HepG2 (cell line): ENCODE measurements at regions not wholly inside any gene's neighbourhood (a gene's known extent, or its start where the extent isn't known, plus 50 kb on each side); places are given as distances from the start of the nearest gene placed in this dataset.

Experiments used
- ATAC-seq: fragments of 200-7000 bp; cut with Tn5 transposase; 3 replicates; pipeline ENCODE4 v1.9.1; 2020; ENCODE audit warnings: mild to moderate bottlenecking, moderate library complexity
- BruUV-seq: library from RNA; stranded (reverse); fragments of 400-500 nt; replicated peaks from 2 replicates; lab custom pipeline; 2021; lab: Mats Ljungman, UMichigan
- CTCF ChIA-PET: fragments of 300-600 bp; formaldehyde crosslinking; extraction: SDS; loops from one replicate; lab custom pipeline; 2021; ENCODE audit warnings: low total read pairs, inconsistent platforms, low intra/inter-chr PET ratio; lab: Yijun Ruan, JAX
- POLR2A ChIA-PET: fragments of 350-600 bp; sonication (Branson Sonifier 250); formaldehyde crosslinking; loops from one replicate; lab custom pipeline; 2020; ENCODE audit warnings: antibody characterized with exemption, inconsistent platforms; lab: Yijun Ruan, JAX
- DNase-seq: peaks from one replicate; pipeline ENCODE4 v3.0.0-alpha.2; 2015; ENCODE audit warnings: low spot score
- FAIRE-seq: peaks from 3 replicates; lab custom pipeline; 2011; peaks lifted over from hg19 to GRCh38; lab: Jason Lieb, UNC
- H2AFZ ChIP-seq: one replicate; pipeline ENCODE4 v1.6.1; 2011; ENCODE audit warnings: low read length, inconsistent platforms
- H3K27ac ChIP-seq: fragments of 300-600 bp; 3 replicates; pipeline ENCODE4 v1.8.0; 2011; ENCODE audit warnings: mixed run types, mild to moderate bottlenecking, mixed read lengths, low read length, inconsistent platforms; ENCODE audit not compliant: insufficient read depth; ENCODE audit errors: extremely low read length
- H3K27me3 ChIP-seq, 2 experiments: fragments of 200-600 bp in 1 of 2; 2 replicates in 1 of 2; 3 replicates in 1 of 2; pipeline versions ENCODE4 v1.6.0 to v1.8.0; 2011; ENCODE audit warnings: low read length in 2 of 2, mild to moderate bottlenecking in 2 of 2, moderate library complexity in 2 of 2, inconsistent platforms in 1 of 2; ENCODE audit not compliant: insufficient read depth in 2 of 2, control insufficient read depth in 1 of 2
- H3K36me3 ChIP-seq, 2 experiments: fragments of 200-600 bp in 1 of 2; replicated peaks in 1 of 2; 2 replicates in 1 of 2; 3 replicates in 1 of 2; pipeline versions ENCODE4 v1.5.1 to v1.8.0; 2011; ENCODE audit warnings: low read length in 2 of 2, inconsistent platforms in 1 of 2; ENCODE audit not compliant: insufficient read depth in 2 of 2, control insufficient read depth in 1 of 2
- H3K4me1 ChIP-seq: 2 replicates; pipeline ENCODE4 v1.5.1; 2012; ENCODE audit warnings: low read length, inconsistent platforms; ENCODE audit not compliant: insufficient read depth
- H3K4me2 ChIP-seq: 2 replicates; pipeline ENCODE4 v1.6.0; 2011; ENCODE audit warnings: low read depth, low read length, inconsistent platforms
- H3K4me3 ChIP-seq, 3 experiments: fragments of 200-600 bp in 1 of 3; sonication (generic), shearing (Covaris generic) in 1 of 3; replicated peaks in 1 of 3; 2 replicates each; pipeline ENCODE4 v1.5.1; 2011 to 2016; ENCODE audit warnings: low read length in 3 of 3, inconsistent platforms in 2 of 3, low read depth in 2 of 3, mild to moderate bottlenecking in 2 of 3, control low read depth in 1 of 3, mixed read lengths in 1 of 3; ENCODE audit not compliant: insufficient read depth in 1 of 3
- H3K79me2 ChIP-seq: one replicate; pipeline ENCODE4 v1.6.1; 2011; ENCODE audit warnings: low read length, inconsistent platforms; ENCODE audit not compliant: insufficient read depth
- H3K9ac ChIP-seq: 2 replicates; pipeline ENCODE4 v1.6.0; 2011; ENCODE audit warnings: mild to moderate bottlenecking, low read depth, low read length, inconsistent platforms; ENCODE audit not compliant: insufficient read depth
- H3K9me3 ChIP-seq: 2 replicates; pipeline ENCODE4 v1.5.1; 2012; ENCODE audit warnings: mild to moderate bottlenecking, low read length
- H4K20me1 ChIP-seq: 2 replicates; pipeline ENCODE4 v1.6.0; 2011; ENCODE audit warnings: inconsistent platforms, mild to moderate bottlenecking, low read length, moderate library complexity; ENCODE audit not compliant: insufficient read depth
- CBX2 ChIP-seq, 2 experiments: fragments of 200-600 bp in 1 of 2; sonication (generic); formaldehyde crosslinking in 1 of 2; IDR thresholded peaks; 2 replicates each; pipeline versions ENCODE4 v1.7.0 to v1.8.1; 2018 to 2022; ENCODE audit warnings: low read depth in 2 of 2, low read length in 1 of 2, mild to moderate bottlenecking in 1 of 2, missing genetic modification reagents in 1 of 2
- DRAP1 ChIP-seq: IDR thresholded peaks from 2 replicates; pipeline ENCODE4 v1.6.1; 2016; ENCODE audit warnings: missing genetic modification reagents, missing compliant biosample characterization
- PBX2 ChIP-seq: IDR thresholded peaks from 2 replicates; pipeline ENCODE4 v1.6.1; 2016; ENCODE audit warnings: control low read depth
- PCBP1 ChIP-seq: fragments of 200-400 bp; formaldehyde crosslinking; IDR thresholded peaks from 2 replicates; pipeline ENCODE4 v1.6.1; 2017; ENCODE audit warnings: mild to moderate bottlenecking, low read depth, low read length, borderline replicate concordance
- RAD51 ChIP-seq: fragments of 450-650 bp; IDR thresholded peaks from 2 replicates; pipeline ENCODE4 v1.6.1; 2016; ENCODE audit warnings: borderline replicate concordance
- SIX4 ChIP-seq: sonication (generic); formaldehyde crosslinking; IDR thresholded peaks from 2 replicates; pipeline ENCODE4 v1.4.0; 2020; ENCODE audit warnings: missing genetic modification reagents
- ZBTB46 ChIP-seq: sonication (generic); formaldehyde crosslinking; IDR thresholded peaks from 2 replicates; pipeline ENCODE4 v1.4.0; 2020; ENCODE audit warnings: mild to moderate bottlenecking, missing genetic modification reagents, borderline replicate concordance
- ZMYM2 ChIP-seq: sonication (generic); formaldehyde crosslinking; IDR thresholded peaks from 2 replicates; pipeline ENCODE4 v1.8.0; 2022; ENCODE audit warnings: mild to moderate bottlenecking, missing genetic modification reagents
- ZNF639 ChIP-seq: conservative IDR thresholded peaks from 2 replicates; pipeline ENCODE4 v1.6.1; 2018; ENCODE audit warnings: missing genetic modification reagents
- in situ Hi-C: cut with HindIII; loops from 2 replicates; pipeline ENCODE4 v1.10.0; 2017; ENCODE audit warnings: low pct_unique_long_range_greater_than_20kb; ENCODE audit not compliant: extremely low pct_ligation_motif_present
- intact Hi-C: fragments of 100-400 bp; cut with micrococcal nuclease; formaldehyde crosslinking; loops from one replicate; pipeline ENCODE4 v1.10.0; 2022; ENCODE audit not compliant: unreplicated experiment
- TF ChIP-seq, protein P1 (sequence below): sonication (generic); formaldehyde crosslinking; IDR thresholded peaks from 2 replicates; pipeline ENCODE4 v1.4.0; 2020; ENCODE audit warnings: missing genetic modification reagents

DNA sequence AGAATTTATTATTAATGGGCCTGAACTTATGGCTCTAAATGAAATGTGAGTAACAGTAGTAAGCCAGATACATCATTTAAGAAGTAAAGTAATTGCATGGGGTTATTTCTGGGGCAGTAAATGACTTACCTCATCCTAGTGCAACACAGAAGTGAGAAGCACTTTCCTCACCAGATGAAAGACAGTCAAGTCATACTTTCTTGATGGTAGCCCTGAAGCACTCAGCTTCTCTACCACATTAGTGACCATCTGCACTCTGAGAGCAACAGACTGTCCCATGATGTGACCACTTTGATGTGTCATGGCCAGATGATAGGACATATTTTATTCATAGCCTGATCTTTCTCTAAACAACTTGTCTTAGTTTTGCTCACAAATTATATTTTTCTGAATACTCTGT lies 369.5 kb upstream of the PHF14 start:
- Histone ChIP-seq H3K79me2 (no peaks in the 10 kb centered on the region), H3K27ac (no peak overlapping the region), H3K4me2 (no peak overlapping the region), H3K4me3 (no peak overlapping the region), H3K9ac (no peak overlapping the region), H2AFZ (no peak overlapping the region), H3K4me1 (no peaks in the 10 kb centered on the region), H3K27me3 (no peaks in the 10 kb centered on the region; a peak in 1 of 5 replicates), H3K9me3 (no peaks in the 10 kb centered on the region), H3K36me3 (no peaks in the 10 kb centered on the region), H4K20me1 (no peaks in the 10 kb centered on the region)
- ATAC-seq (no peak), FAIRE-seq (no peak), DNase-seq (no peak)
- in situ Hi-C loops = no loop called here
- POLR2A ChIA-PET = no interaction called here
- intact Hi-C loops = no loop called here
- no peak for TF ChIP-seq ZNF639 (CRISPR knock-in tag)
- TF ChIP-seq ZMYM2 (CRISPR knock-in tag) = no peak
- no peak for TF ChIP-seq SIX4 (CRISPR knock-in tag)
- no peak for TF ChIP-seq ZBTB46
- no peak for TF ChIP-seq DRAP1
- TF ChIP-seq RAD51 = no peak
- no peak for TF ChIP-seq PCBP1
- TF ChIP-seq CBX2 (IDR thresholded peaks at IDR 0.05; ENCODE audit: low read depth, low read length) = no peak
- no peak for TF ChIP-seq CBX2 (CRISPR knock-in tag; IDR thresholded peaks at IDR 0.05; ENCODE audit: low read depth)
- no peak for TF ChIP-seq PBX2 (CRISPR knock-in tag)
- TF ChIP-seq, protein P1, sequence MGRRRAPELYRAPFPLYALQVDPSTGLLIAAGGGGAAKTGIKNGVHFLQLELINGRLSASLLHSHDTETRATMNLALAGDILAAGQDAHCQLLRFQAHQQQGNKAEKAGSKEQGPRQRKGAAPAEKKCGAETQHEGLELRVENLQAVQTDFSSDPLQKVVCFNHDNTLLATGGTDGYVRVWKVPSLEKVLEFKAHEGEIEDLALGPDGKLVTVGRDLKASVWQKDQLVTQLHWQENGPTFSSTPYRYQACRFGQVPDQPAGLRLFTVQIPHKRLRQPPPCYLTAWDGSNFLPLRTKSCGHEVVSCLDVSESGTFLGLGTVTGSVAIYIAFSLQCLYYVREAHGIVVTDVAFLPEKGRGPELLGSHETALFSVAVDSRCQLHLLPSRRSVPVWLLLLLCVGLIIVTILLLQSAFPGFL (CRISPR knock-in tag) = no peak
- CTCF ChIA-PET = no interaction called here
- BruUV-seq = no TSS peak
